BLaER1 treated with 17β-estradiol and CSF1 and Interleukin-3, amounts not matched to agents 10 nM and 100 nM (cell line): ENCODE measurements at regions not wholly inside any gene's neighbourhood (a gene's known extent, or its start where the extent isn't known, plus 50 kb on each side); places are given as distances from the start of the nearest gene placed in this dataset.

Experiments used
- H3K27ac ChIP-seq, 11 experiments: shearing (Covaris generic); formaldehyde crosslinking; 2 replicates each; pipeline ENCODE4 v1.8.1; 2022
- H3K27me3 ChIP-seq, 11 experiments: shearing (Covaris generic); formaldehyde crosslinking; 2 replicates each; pipeline ENCODE4 v1.8.1; 2022
- H3K36me3 ChIP-seq, 11 experiments: shearing (Covaris generic); formaldehyde crosslinking; 2 replicates each; pipeline ENCODE4 v1.8.1; 2022
- H3K4me1 ChIP-seq, 10 experiments: shearing (Covaris generic); formaldehyde crosslinking; 2 replicates each; pipeline ENCODE4 v1.8.1; 2022
- H3K4me2 ChIP-seq, 11 experiments: shearing (Covaris generic); formaldehyde crosslinking; 2 replicates each; pipeline ENCODE4 v1.8.1; 2022
- H3K4me3 ChIP-seq, 10 experiments: shearing (Covaris generic); formaldehyde crosslinking; 2 replicates each; pipeline ENCODE4 v1.8.1; 2022
- H3K9ac ChIP-seq, 11 experiments: shearing (Covaris generic); formaldehyde crosslinking; 2 replicates each; pipeline ENCODE4 v1.8.1; 2022
- H3K9me3 ChIP-seq, 11 experiments: shearing (Covaris generic); formaldehyde crosslinking; replicated peaks in 1 of 11; 2 replicates each; pipeline ENCODE4 v1.8.1; 2022
- H4K20me1 ChIP-seq, 11 experiments: shearing (Covaris generic); formaldehyde crosslinking; 2 replicates each; pipeline ENCODE4 v1.8.1; 2022
- Cebpa-rat ChIP-seq, 11 experiments: shearing (Covaris generic); IDR thresholded peaks; 2 replicates each; pipeline ENCODE4 v1.8.1; 2022

- Histone ChIP-seq H3K27me3 (no peaks in the 10 kb centered on the region), H4K20me1 (no peaks in the 10 kb centered on the region), H3K4me1 (0 out of 20 replicates have a peak, but pooled peaks cover 0 to 7% (median 0%) of the 10 kb centered on the region in 10 experiments), H3K9ac (no peak overlapping the region), H3K9me3 (no peaks in the 10 kb centered on the region), H3K36me3 (no peaks in the 10 kb centered on the region), H3K4me3 (no peak overlapping the region), H3K4me2 (no peak overlapping the region), H3K27ac (no peak overlapping the region)
- TF ChIP-seq Cebpa-rat (IDR thresholded peaks at IDR 0.05), result no peak
Measured at GRCh38 chr3:159146392-159146791, 344.5 kb downstream of the MFSD1 start.

- Histone ChIP-seq H3K27me3 (no peaks in the 10 kb centered on the region), H4K20me1 (no peaks in the 10 kb centered on the region), H3K4me1 (0 out of 20 replicates have a peak, but pooled peaks cover 0 to 7% (median 0%) of the 10 kb centered on the region in 10 experiments), H3K27ac (no peak overlapping the region), H3K36me3 (no peaks in the 10 kb centered on the region), H3K9me3 (no peaks in the 10 kb centered on the region; a peak in 1 of 22 replicates), H3K4me2 (no peak overlapping the region), H3K4me3 (no peak overlapping the region), H3K9ac (no peak overlapping the region)
- no peak for TF ChIP-seq Cebpa-rat (IDR thresholded peaks at IDR 0.05)
Measured at GRCh38 chr3:159146856-159147435, 345.1 kb downstream of the MFSD1 start.

GRCh38 chr3:159147813-159148212 is 346.0 kb downstream of the MFSD1 start:
- H4K20me1 ChIP-seq, result no peaks in the 10 kb centered on the region
- no peak overlapping the region for H3K27ac ChIP-seq
- H3K9ac ChIP-seq, result no peak overlapping the region
- H3K4me1 ChIP-seq, result 0 out of 20 replicates have a peak, but pooled peaks cover 0 to 7% (median 0%) of the 10 kb centered on the region in 10 experiments
- TF ChIP-seq Cebpa-rat (IDR thresholded peaks at IDR 0.05), result no peak
- H3K9me3 ChIP-seq, result no peaks in the 10 kb centered on the region; a peak in 1 of 22 replicates
- H3K4me2 ChIP-seq, result no peak overlapping the region
- H3K4me3 ChIP-seq, result no peak overlapping the region
- no peaks in the 10 kb centered on the region for H3K36me3 ChIP-seq
- no peaks in the 10 kb centered on the region for H3K27me3 ChIP-seq

- Histone ChIP-seq H3K4me1 (0 out of 20 replicates have a peak, but pooled peaks cover 0 to 7% (median 0%) of the 10 kb centered on the region in 10 experiments), H3K9ac (no peak overlapping the region), H3K36me3 (no peaks in the 10 kb centered on the region), H3K4me2 (no peak overlapping the region), H3K4me3 (no peak overlapping the region), H3K27me3 (no peaks in the 10 kb centered on the region), H3K9me3 (no peaks in the 10 kb centered on the region; a peak in 1 of 22 replicates), H3K27ac (no peak overlapping the region), H4K20me1 (no peaks in the 10 kb centered on the region)
- no peak for TF ChIP-seq Cebpa-rat (IDR thresholded peaks at IDR 0.05)
Measured at GRCh38 chr3:159148466-159148865, 346.6 kb downstream of the MFSD1 start.

GRCh38 chr3:159149131-159149530 is 347.3 kb downstream of the MFSD1 start:
- H3K4me3 ChIP-seq, result no peak overlapping the region
- H4K20me1 ChIP-seq, result no peaks in the 10 kb centered on the region
- no peak overlapping the region for H3K4me2 ChIP-seq
- no peak overlapping the region for H3K27ac ChIP-seq
- H3K9ac ChIP-seq, result no peak overlapping the region
- H3K4me1 ChIP-seq, result 0 out of 20 replicates have a peak, but pooled peaks cover 0 to 7% (median 0%) of the 10 kb centered on the region in 10 experiments
- no peaks in the 10 kb centered on the region for H3K27me3 ChIP-seq
- H3K9me3 ChIP-seq, result no peaks in the 10 kb centered on the region; a peak in 1 of 22 replicates
- H3K36me3 ChIP-seq, result no peaks in the 10 kb centered on the region
- TF ChIP-seq Cebpa-rat (IDR thresholded peaks at IDR 0.05), result no peak

DNA sequence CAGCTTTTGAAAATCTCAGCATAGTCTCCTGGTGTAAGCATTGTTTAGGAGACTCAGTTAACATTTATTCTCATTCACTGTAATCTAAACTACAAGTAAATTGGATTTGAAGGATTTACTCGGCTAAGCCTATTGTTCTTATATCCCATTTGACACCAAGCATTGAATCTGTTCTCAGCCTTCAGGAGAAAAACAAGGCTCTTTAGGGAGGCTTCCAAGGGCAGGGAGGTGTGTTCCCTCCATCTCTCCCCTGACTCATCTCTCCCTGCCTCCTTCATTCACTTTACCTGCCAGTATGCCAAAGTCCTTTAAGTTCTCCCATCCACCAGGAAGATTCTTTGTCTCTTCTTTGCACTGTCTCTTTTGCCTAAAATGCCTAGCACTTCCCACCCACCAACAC is 347.8 kb downstream of the MFSD1 start:
- Histone ChIP-seq H3K27ac (no peak overlapping the region), H3K4me2 (no peak overlapping the region), H3K4me1 (0 out of 20 replicates have a peak, but pooled peaks cover 0 to 7% (median 0%) of the 10 kb centered on the region in 10 experiments), H3K27me3 (no peaks in the 10 kb centered on the region), H3K9ac (no peak overlapping the region), H3K4me3 (no peak overlapping the region), H3K9me3 (no peaks in the 10 kb centered on the region; a peak in 1 of 22 replicates), H3K36me3 (no peaks in the 10 kb centered on the region), H4K20me1 (no peaks in the 10 kb centered on the region)
- TF ChIP-seq Cebpa-rat (IDR thresholded peaks at IDR 0.05), result no peak

GRCh38 chr3:159150180-159150579 is 348.3 kb downstream of the MFSD1 start:
- Histone ChIP-seq H3K9me3 (no peaks in the 10 kb centered on the region; a peak in 1 of 22 replicates), H3K27me3 (no peaks in the 10 kb centered on the region), H3K4me2 (no peak overlapping the region), H3K36me3 (no peaks in the 10 kb centered on the region), H3K27ac (no peak overlapping the region), H3K4me3 (no peak overlapping the region), H3K9ac (no peak overlapping the region), H4K20me1 (no peaks in the 10 kb centered on the region), H3K4me1 (0 out of 20 replicates have a peak, but pooled peaks cover 0 to 7% (median 0%) of the 10 kb centered on the region in 10 experiments)
- no peak for TF ChIP-seq Cebpa-rat (IDR thresholded peaks at IDR 0.05)

- no peak overlapping the region for H3K4me2 ChIP-seq
- no peaks in the 10 kb centered on the region for H4K20me1 ChIP-seq
- H3K4me3 ChIP-seq, result no peak overlapping the region
- no peaks in the 10 kb centered on the region for H3K27me3 ChIP-seq
- no peak for TF ChIP-seq Cebpa-rat (IDR thresholded peaks at IDR 0.05)
- no peaks in the 10 kb centered on the region; a peak in 1 of 22 replicates for H3K9me3 ChIP-seq
- no peak overlapping the region for H3K9ac ChIP-seq
- no peak overlapping the region for H3K27ac ChIP-seq
- no peaks in the 10 kb centered on the region for H3K36me3 ChIP-seq
- H3K4me1 ChIP-seq, result 0 out of 20 replicates have a peak, but pooled peaks cover 0 to 7% (median 0%) of the 10 kb centered on the region in 10 experiments
Measured at GRCh38 chr3:159151130-159151529, 349.3 kb downstream of the MFSD1 start.

DNA sequence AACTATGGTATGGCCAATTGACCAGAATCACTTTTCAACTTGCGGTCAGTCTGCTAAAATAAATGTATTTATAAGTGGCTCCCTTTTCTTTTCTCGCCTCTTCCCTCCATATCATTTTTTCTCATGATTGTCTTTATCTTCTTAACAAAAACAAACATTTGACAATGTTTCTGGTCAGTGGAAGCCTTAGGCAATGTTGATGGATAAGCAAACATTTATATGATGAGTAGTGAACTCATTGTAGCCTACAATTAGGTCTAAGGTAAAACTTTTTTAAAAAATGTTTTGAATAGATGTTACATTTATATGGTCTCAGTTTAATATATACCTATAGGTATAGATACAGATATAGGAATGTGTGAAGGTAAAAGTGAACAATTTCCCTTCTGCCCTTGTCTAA is 355.4 kb downstream of the MFSD1 start:
- H4K20me1 ChIP-seq, result no peaks in the 10 kb centered on the region
- H3K4me1 ChIP-seq, result no peaks in the 10 kb centered on the region
- H3K9me3 ChIP-seq, result no peaks in the 10 kb centered on the region
- TF ChIP-seq Cebpa-rat (IDR thresholded peaks at IDR 0.05), result no peak
- no peak overlapping the region for H3K27ac ChIP-seq
- H3K4me2 ChIP-seq, result no peak overlapping the region
- H3K9ac ChIP-seq, result no peak overlapping the region
- no peak overlapping the region for H3K4me3 ChIP-seq
- no peaks in the 10 kb centered on the region for H3K27me3 ChIP-seq
- H3K36me3 ChIP-seq, result no peaks in the 10 kb centered on the region

GRCh38 chr3:159158213-159158612 is 356.4 kb downstream of the MFSD1 start:
- Histone ChIP-seq H3K4me1 (no peaks in the 10 kb centered on the region), H3K4me3 (no peak overlapping the region), H4K20me1 (no peaks in the 10 kb centered on the region), H3K27me3 (no peaks in the 10 kb centered on the region), H3K9ac (no peak overlapping the region), H3K27ac (no peak overlapping the region), H3K36me3 (no peaks in the 10 kb centered on the region), H3K9me3 (no peaks in the 10 kb centered on the region), H3K4me2 (no peak overlapping the region)
- TF ChIP-seq Cebpa-rat (IDR thresholded peaks at IDR 0.05), result no peak
